Smooth muscle cell of the brain vasculature (primary cell): ENCODE measurements at regions not wholly inside any gene's neighbourhood (a gene's known extent, or its start where the extent isn't known, plus 50 kb on each side); places are given as distances from the start of the nearest gene placed in this dataset.

ENCODE experiments used
- DNase-seq: peaks from one replicate; pipeline ENCODE4 v3.0.0-alpha.2; 2012; ENCODE audit warnings: low read depth, low spot score

DNA sequence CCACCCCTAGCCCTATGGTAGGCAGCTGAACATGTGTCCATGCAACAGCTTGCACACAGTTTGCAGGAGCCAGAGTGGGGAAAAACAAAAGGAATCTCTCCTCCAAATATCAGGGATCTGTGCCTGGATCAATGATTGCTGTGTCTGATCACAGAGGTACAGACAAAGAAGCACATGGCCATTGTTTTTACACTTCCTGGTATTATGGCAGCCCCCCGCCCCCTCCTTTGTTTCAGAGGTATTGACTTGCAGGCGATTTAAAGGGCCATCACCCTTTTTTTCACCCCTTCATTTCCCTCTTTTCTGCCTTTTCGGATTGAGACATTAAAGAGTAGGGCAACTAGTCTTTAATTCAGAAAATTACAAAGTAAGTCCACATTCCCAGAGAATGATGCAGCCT lies 453.0 kb upstream of the LUZP2 start:
- DNase-seq: no peak

DNA sequence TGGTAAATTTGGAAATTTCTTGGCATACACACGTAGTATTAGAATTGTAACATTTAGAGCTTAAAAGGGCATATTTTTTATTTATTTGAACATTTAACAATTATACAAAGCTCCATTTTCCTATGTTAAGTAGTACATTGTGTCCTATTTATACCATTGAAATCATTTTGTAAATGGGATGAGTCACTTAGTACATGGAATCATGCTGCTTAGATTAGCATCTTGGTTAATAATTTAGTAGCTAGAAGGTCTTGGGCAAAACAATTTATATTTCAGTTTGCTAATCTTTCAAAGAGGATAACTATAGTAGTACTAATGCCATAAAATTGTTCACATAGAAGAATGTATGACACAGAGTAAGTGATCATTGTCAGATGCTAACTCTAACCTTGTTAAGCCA lies 450.1 kb upstream of the LUZP2 start:
- DNase-seq: no peak

DNA sequence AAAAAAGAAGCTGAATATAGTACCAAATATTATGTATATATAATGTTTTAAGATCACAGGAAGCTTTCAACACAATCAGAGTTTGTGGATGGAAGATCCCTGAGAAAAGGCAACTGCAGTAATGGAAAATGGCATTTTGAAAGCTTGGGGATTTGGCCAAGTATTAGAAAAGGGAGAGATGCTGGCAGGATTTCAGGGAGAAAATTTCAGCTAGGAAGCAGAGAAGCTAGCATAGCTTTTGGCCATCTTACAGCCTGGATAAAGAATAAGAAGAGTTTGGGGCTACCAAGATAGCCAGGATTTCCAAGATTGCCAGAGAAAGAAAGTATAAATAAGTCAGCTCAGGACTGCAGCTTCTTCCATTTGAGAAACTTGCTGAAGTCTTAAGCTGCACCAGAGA lies 440.8 kb upstream of the LUZP2 start:
- no peak for DNase-seq

DNA sequence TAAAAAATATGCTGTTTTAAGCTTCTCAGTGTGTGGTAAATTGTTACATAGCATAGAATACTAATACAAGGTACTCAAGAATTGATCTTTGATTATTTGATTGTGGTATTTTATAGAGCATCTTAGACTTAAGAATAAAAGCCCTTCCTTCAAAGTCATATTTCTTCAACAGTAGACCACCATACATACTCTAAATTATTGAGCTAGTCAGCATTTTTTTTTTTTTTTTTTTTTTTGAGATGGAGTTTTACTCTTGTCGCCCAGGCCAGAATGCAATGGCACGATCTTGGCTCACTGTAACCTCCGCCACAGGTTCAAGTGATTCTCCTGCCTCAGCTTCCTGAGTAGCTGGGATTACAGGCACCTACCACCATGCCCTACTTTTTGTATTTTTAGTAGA lies 436.7 kb upstream of the LUZP2 start:
- DNase-seq: no peak

DNA sequence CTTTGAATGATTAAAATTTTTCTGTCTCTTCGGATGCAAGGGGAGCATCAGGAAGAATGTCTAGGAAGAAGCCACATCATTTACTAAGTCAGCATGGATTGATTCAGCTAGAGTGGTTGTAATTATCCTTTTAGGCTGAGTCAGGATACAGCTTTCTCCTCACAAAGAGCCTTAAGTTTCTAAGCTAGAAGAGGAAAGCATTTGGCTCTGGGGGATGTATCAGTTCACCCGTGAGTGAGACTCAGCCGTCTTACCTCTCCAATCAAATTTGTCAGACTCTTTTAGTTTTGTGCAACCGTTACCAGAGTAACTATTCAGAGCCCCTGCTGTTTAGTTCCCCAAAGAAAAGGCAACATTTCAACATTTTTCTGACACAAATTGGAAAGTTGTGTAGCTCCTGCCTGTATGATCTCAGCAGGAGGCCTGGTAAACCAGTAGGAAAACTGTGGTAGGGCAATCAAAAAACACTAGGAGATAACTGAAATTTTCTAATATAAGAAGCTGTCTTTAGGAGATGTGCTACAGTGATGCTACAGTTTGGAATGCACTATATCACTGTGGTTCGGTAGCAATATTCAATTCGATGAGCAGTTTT lies 432.4 kb upstream of the LUZP2 start:
- DNase-seq: no peak

DNA sequence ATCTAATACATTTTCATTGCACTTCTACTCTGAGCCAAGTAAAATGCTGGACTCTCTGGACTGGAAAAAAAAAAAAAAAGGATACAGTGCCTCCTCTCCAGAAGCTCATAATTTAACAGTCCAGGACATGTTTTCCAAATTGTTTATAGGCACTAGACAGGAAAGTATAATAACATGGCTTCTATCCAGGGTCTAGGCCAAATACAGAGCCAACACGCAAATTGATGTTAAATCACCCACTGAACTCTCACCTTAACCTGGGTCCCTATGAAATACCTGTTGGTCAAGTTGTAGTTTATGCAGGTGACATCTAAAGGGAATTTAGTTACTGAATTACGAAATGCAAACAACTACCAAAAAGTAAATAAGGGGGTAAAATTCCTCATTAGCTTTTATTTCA lies 428.7 kb upstream of the LUZP2 start:
- no peak for DNase-seq

DNA sequence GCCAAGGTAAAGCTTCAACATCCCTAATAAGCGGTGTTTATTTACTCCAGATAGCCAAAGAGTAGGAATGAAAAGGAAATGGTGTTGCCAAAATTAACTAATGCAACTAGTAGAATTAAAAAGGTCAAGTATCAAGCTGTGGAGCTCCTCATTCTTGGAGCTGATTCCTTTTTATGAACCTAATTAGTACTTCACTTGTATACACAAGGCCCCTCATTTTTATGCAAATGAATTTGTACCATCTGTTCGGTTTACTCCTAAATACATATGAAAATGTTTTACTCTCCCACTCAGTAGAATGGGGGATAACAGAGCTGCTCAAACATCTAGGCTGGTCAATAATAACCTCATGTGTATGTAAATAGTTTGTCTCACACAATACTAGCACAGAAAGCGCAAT lies 426.4 kb upstream of the LUZP2 start:
- DNase-seq: no peak

DNA sequence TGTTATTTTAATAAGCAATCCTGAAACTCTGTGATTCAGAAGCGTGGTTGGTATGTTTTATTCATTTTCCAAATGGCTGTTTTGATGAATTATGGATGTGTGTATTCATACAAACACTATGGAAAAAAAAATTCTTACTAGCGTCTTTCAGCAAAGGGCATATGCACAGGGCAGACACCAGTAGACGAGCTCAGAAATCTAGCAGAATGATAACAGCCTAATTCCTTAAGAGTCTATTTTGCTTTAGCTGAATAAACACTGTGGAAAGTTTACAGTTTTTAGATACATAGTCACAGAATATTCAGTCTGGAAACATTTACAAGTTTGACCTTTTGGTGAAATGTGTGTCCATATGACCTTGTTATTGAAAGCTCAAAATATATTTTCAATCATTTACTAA lies 418.8 kb upstream of the LUZP2 start:
- DNase-seq: no peak

DNA sequence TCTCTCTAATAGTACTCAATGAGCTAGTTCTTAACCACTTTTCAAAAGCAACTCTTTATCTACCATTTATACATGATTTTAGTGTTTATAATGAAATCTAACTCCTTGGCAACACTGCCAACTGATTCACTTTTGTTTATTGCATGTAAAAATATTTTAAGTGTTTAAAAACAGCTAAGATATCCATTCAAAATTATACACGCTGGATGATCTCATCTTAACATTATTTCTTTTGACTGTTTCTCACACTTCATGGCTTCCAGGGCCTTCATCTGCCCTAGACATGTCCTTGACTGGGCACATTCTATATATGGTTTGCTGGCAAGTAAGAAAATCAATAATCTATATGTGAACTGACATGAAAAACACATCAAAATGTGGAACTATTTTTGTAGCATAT lies 414.6 kb upstream of the LUZP2 start:
- no peak for DNase-seq

DNA sequence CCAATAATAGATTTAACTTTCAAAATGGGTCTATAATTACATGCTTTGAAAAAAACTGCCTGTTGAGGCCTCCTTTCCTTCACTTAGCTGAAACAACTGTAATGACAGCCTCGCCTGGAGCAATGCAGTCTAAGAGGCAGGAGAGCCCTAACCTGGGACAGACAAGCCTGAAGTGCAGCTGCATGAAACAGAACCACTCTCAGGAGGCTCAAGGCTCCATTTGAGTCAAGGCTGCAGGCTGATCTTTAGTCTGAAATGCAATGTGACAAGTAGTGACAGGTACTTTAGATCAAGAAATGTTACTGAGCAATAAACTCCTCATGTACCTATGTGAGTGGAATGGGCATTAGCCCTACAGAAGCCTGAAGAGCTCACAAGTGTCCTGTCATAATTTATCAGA lies 414.0 kb upstream of the LUZP2 start:
- DNase-seq: no peak

DNA sequence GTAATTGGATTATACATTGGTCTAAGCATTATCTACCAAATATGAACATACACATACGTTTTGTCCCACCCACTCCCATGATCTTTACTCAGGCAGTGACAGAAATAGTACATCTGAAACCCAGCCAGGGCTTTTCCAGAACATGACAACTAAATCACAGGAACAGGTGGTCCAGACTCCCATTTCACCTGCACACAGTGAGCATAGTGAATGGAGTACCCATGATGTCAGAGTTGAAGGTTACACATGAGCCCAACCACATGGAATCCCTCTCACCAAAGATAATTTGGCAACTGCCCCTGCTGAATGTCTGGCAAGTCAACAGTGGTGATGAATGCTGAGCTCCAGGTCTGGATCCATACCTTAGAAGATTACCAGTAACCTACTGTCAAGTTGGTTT lies 411.9 kb upstream of the LUZP2 start:
- no peak for DNase-seq

DNA sequence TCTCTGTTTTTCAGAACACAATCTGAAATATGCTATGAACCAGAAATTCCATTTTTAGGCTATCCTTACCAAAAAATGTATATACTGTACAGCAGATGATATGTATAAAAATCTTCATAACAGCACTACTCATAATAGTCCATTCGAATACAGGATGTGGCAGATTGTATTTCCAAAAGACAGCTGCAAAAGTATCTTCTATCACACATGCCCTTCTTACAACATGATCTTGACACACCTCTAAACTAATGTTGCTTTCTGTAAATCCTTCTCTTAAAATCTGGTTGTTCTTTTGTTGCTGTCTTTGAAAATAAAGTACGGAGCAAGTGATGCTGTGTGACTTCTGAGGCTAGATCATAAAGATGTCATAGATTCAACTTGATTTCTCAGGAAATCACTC lies 409.9 kb upstream of the LUZP2 start:
- no peak for DNase-seq

DNA sequence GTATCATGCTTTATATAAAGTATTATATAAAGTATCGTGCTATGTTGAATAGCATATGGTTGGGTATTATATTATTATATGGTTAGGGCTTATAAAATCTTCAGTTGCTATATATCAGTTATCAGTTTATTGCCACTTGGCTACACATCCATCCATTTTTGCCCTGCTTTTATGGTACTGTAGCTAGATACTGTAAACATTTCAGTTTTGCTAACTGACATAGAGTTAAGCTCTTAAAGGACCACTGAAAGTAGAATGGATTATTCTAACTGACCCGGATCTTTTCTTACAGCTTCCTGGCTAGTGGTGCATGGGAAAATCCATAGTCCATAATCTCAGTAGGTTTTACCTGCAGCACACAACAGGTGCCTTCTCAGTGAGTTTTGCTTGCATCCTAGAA lies 405.3 kb upstream of the LUZP2 start:
- no peak for DNase-seq

DNA sequence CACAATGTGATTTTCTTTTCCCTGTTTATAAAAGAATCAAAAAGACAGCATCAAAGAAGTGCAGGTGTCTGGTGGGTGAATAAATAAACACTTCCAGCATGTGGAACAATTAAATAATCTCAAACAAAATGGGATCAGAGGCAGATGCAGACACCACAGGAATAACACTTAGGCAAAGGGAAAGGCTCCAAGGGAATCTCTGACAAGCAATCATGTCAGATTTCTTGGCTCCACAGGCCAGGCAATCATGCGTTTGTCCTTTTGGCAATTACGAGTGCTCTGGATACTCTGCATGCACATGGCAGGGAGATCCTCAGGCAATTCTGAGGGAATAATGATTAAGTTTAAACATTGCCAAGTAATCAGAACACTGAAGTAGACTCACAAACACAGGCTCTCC lies 403.5 kb upstream of the LUZP2 start:
- DNase-seq: no peak

DNA sequence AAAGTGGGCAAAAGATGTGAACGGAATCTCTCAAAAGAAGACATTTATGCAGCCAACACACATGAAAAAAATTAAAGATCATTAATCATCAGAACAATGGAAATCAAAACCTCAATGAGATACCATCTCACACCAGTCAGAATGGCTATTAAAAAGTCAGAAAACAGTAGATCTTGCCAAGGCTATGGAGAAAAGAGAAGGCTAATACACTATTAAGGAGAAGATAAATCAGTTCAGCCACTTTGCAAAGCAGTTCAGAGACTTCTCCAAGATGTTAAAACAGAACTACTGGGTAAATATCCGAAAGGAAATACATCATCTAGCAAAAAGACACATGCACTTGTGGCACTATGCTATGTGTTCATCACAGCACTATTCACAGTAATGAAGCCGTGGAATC lies 388.2 kb upstream of the LUZP2 start:
- no peak for DNase-seq

DNA sequence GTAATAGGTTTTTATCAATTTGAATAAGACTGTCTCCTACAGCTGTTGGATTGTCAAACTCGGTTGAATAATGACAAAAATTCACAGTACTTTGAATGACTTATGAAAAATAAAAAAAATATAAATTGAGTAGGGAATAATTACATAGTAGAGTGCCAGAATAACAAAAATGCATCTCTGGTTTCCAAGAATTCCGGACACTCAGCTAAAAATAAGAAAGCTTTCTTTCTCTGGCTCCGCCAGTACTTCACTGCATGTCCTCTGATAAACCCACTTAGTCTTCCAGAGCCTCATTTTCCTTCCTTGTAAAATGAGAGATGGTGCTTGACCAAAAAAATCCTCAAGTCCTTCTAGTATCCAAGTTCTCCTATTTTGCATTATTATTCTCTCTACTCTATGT lies 374.6 kb upstream of the LUZP2 start:
- no peak for DNase-seq

DNA sequence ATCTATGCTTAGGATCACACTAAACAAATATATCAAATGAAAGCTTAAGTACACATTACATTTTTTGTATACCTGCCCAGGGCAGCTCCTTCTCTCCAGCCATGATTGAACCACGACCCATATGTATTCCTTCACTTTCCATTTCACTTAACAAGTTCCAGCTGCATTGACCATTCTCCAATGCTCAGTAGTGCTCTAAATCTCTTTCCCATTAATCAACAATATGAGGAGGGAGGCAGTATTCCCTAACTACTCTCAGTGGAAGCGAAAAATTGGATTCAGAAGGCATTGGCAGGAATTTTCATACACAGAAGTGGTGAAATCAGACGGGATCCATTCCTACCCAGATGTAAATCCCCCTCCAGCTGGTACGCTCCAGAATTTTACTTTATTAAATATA lies 372.0 kb upstream of the LUZP2 start:
- no peak for DNase-seq

DNA sequence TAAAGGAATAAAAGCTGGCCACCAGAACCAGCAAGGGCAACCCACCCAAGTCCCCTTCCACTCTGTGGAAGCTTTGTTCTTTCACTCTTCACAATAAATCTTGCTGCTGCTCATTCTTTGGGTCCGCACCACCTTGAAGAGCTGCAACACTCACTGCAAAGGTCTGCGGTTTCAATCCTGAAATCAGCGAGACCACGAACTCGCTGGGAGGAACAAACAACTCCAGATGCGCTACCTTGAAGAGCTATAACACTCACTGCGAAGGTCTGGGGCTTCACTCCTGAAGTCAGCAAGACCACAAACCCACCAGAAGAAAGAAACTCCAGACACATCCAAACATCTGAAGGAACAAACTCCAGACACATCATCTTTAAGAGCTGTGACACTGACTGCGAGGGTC lies 365.2 kb upstream of the LUZP2 start:
- no peak for DNase-seq

DNA sequence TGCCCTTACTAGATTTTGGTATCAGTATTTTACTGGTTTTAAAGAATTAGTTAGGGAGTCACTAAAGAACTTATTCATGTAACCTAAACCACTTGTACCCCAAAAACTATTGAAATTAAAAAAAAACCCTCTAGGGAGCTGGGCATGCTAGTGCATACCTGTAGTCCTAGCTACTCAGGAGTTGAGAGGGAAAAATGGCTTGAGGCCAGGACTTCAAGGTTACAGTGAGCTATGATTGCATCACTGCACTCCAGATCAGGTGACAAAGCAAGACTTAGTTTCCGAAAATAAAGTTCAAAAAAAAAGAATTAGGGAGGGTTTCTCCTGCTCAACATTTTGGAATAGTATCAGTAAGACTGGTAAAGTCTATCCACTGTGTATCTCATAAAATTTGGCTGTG lies 364.4 kb upstream of the LUZP2 start:
- no peak for DNase-seq

DNA sequence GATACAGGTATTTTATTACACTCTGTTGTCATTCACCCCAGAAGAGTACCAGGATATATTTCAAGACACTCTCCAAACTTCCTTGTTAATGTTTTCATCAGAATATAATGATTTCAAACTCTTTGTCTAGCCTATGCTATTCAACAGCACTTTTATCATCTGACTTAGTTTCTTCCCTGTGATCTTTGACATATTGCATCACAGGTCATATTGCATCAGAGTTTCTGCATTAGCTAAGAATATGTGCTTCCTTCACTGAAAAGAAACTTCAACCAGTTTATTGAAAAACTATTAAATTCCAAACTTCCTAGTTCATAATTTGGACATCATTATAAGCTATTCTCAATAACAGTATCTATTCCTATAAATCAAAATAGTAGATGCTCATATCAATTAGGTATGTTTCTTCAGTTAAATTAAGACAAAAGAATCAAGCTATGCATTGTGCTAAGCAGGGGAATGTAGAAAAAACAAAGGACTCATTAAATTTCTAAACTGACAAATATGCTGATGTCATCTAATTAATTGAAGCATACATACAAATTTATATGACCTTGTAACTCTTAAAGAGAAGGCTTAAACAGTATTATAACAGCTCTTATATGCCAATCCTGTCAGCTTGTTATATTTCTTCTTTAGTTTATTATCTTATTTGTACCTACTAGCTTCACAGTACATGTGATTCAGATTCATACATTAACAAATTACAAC lies 361.8 kb upstream of the LUZP2 start:
- DNase-seq: no peak

DNA sequence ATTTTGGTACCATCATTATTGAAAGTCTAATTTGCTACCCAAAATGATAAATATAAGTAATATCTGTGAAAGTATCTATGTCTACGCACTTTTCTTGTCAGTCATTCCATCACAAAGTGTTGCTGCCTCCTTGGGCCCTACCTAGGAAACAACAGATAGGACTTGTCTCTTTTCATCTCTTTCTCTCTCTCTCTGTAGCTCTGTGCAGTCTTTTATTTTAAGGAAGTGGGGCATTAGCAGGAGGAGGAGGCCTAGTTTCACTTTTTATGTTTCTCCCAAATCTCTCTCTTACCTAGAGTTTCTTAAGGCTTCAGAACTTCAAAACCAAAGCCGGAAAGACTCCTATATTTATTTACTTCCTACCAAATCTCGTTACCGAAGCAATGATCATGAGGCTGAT lies 354.8 kb upstream of the LUZP2 start:
- no peak for DNase-seq

DNA sequence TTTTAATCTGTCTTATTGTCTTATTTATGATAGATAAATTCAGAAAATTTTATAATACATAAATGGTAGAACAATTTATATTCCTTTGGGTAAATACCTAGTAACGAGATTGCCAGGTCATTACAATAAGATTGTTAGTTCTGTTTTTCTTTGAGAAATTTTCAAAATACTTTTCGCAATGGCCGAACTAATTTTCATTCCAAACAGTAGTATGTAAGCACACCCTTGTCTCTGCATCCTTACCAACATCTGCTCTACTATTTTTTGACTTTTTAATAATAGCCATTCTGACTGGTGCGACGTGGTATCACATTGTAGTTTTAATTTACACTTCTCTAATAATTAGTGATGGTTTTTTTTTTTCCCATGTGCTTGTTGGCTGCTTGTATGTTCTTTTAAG lies 351.4 kb upstream of the LUZP2 start:
- DNase-seq: no peak

DNA sequence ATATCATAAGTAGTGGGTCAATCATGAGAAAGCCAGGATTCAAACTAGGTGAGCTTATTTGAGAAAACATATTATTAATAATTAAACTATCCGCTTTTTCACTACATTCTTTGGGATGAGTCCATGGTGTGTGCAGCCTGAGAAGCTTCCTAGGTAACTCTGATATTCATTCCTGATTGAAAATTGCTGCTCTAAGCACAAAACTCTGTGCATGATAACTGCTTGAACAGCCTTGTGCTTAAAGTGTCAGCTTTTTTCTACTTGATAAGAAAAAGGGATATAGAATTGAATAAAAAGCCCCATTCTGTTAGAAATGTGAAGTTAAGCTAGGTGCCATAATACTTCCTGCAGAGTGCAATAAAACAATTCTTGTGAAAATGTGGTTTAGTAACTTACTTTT lies 343.5 kb upstream of the LUZP2 start:
- DNase-seq: no peak

DNA sequence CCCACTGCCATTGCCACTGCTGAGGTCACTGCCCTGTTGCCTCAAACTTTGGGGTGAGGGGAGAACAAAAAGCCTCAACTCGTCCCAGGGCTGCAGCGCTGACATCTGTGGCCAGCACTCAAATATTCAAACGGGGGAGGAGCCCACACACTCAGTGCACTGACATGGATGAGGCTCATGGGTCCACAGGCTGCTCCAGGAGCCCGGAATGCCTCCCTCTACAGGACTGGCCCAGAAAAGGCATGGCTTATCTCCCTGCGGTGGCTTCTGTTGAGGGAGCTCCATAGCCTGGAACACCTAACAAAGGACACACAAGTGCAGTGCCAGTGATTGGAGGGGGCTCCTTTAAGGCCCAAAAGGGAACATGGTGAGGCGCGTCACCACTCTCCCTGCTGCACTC lies 341.1 kb upstream of the LUZP2 start:
- DNase-seq: no peak
